CD4-positive, alpha-beta T cell treated with Interleukin-10 for 1 hour (primary cell): ENCODE measurements at regions not wholly inside any gene's neighbourhood (a gene's known extent, or its start where the extent isn't known, plus 50 kb on each side); places are given as distances from the start of the nearest gene placed in this dataset.
A peak's percentile ranks its signal among the peaks of the same experiment; 100 is the strongest.
"Not testable (repeated sequence)": the region's sequence is repeated elsewhere in the genome, so short reads cannot be mapped to it uniquely, and the experiment has no call there.

Experiments
- DNase-seq: peaks from one replicate; pipeline ENCODE4 v3.0.0-alpha.2; 2020

GRCh38 chr4:86482306-86483172, 111.6 kb upstream of the PTPN13 start:
- DNase-seq, result no peak

- no peak for DNase-seq
These were observed 111.0 kb upstream of the PTPN13 start for GRCh38 chr4:86483173-86483490.

- DNase-seq, result no peak
These were observed 110.3 kb upstream of the PTPN13 start for GRCh38 chr4:86483773-86484172.

GRCh38 chr4:86484241-86484640, 109.9 kb upstream of the PTPN13 start:
- no peak for DNase-seq

- DNase-seq, result no peak
These were observed 106.3 kb upstream of the PTPN13 start for GRCh38 chr4:86487738-86488348.

- DNase-seq, result no peak
These were observed 100.7 kb upstream of the PTPN13 start for GRCh38 chr4:86493460-86493859.

- DNase-seq, result peak; percentile 48
These were observed 97.7 kb upstream of the PTPN13 start for GRCh38 chr4:86496094-86497080.

- DNase-seq, result no peak
These were observed 97.0 kb upstream of the PTPN13 start for GRCh38 chr4:86497131-86497530.

GRCh38 chr4:86497980-86498862, 95.9 kb upstream of the PTPN13 start:
- DNase-seq, result peak; percentile 46

GRCh38 chr4:86498863-86499166, 95.3 kb upstream of the PTPN13 start:
- no peak for DNase-seq

GRCh38 chr4:86500527-86500926, 93.6 kb upstream of the PTPN13 start:
- DNase-seq, result no peak

- no peak for DNase-seq
These were observed 92.0 kb upstream of the PTPN13 start for GRCh38 chr4:86502081-86502480.

GRCh38 chr4:86506591-86506990, 87.5 kb upstream of the PTPN13 start:
- no peak for DNase-seq

GRCh38 chr4:86508436-86508835, 85.7 kb upstream of the PTPN13 start:
- peak; percentile 14 for DNase-seq

GRCh38 chr4:86511590-86511989, 82.5 kb upstream of the PTPN13 start:
- no peak for DNase-seq

GRCh38 chr4:86512631-86513030, 81.5 kb upstream of the PTPN13 start:
- DNase-seq, result no peak

- not testable (repeated sequence) for DNase-seq
These were observed 78.2 kb upstream of the PTPN13 start for GRCh38 chr4:86515963-86516362.

GRCh38 chr4:86521373-86521969, 72.6 kb upstream of the PTPN13 start:
- DNase-seq, result no peak

- peak; percentile 6 for DNase-seq
These were observed 71.8 kb upstream of the PTPN13 start for GRCh38 chr4:86522349-86522748.

GRCh38 chr4:86523333-86523732, 70.8 kb upstream of the PTPN13 start:
- DNase-seq, result no peak

GRCh38 chr4:86527713-86528112, 66.4 kb upstream of the PTPN13 start:
- DNase-seq, result not testable (repeated sequence)

- DNase-seq, result no peak
These were observed 64.7 kb upstream of the PTPN13 start for GRCh38 chr4:86529436-86529835.
